Embryonic facial prominence (tissue), 1 donor: ENCODE measurements at regions not wholly inside any gene's neighbourhood (a gene's known extent, or its start where the extent isn't known, plus 50 kb on each side); places are given as distances from the start of the nearest gene placed in this dataset.
"Not testable (repeated sequence)": the region's sequence is repeated elsewhere in the genome, so short reads cannot be mapped to it uniquely, and the experiment has no call there.

Experiments used
- DNase-seq: peaks from one replicate; pipeline ENCODE4 v3.0.0-alpha.2; 2016; ENCODE audit errors: extremely low spot score

- DNase-seq: no peak
Observed at GRCh38 chr15:38733331-38733730, 168.7 kb upstream of the RASGRP1 start.

DNA sequence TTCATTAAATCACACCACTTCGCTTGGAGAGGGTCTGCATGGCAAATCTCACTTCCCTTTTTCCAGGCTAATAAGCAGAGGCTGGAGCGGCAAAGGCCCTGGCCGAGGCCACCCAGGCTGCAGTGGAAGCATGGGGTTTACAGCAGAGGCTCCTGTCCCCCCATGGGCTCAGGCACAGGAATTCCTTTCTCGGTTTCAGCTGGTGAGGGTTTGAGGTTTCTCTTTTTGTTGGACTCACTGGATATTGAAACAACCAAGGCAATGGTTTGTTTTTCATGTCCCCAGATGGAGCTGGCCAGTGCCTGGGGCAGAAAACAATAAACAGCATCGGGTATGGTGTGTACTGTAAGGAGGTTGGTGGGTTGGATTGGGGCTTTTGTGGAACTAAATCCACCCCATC is 175.6 kb upstream of the RASGRP1 start:
- DNase-seq: no peak

GRCh38 chr15:38743147-38743546 is 178.5 kb upstream of the RASGRP1 start:
- no peak for DNase-seq

- DNase-seq: no peak
Observed at GRCh38 chr15:38745126-38745525, 180.5 kb upstream of the RASGRP1 start.

DNA sequence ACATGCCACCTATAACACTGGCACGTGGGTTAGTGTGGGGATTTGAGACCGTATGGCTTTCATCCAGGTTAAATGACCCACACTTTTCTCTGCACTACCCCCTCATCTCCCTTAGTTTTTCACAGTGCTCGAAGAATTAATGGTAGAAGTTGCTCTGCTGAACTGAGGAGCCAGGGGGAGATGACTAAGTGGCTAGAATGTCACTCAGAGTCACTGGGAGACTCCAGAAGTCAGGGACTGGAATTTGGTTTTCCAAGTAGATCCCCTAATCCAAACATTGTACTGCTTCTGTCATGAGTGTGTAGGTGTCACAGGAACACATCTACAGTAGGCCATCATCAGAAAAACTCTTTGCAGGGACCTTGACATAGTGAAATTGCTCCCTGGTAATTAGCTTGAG is 181.0 kb upstream of the RASGRP1 start:
- no peak for DNase-seq

DNA sequence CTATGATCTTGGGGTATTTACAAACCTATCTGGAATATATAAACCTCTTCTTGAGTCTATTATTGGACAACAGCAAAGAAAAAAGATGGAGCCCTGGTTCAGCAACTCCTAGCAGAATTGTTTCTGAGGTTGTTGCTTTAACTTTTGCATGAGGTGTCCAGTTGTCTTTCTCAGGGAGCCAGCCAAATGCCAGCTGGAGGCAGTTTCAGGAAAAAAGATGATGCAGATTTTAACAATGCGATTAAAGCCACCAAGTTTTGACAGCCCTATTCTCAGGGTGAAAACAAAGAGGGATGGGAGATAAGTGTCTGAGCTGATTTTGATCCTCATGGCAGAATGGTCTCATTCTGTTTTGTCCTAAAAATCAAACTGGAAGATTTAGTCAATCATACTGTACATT is 181.6 kb upstream of the RASGRP1 start:
- DNase-seq: no peak

DNA sequence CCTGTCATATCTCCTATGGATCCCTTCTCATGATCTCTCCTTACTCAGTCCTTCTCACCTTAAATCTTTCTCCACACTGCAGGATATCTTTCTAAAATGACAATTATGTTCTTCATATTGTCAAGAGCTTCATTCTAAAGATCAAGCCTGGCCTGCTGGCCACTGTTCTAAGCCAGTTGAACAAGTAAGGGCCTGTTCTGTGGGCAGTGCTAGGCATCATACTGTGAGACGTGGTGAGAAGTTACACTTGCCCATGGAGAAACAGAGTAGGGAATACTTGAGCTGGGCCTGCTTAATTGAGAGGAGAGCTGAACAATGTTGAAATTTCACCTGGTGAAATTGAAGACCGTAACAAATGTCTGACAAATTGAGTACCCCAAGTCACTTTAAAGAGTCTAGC is 184.1 kb upstream of the RASGRP1 start:
- no peak for DNase-seq

DNA sequence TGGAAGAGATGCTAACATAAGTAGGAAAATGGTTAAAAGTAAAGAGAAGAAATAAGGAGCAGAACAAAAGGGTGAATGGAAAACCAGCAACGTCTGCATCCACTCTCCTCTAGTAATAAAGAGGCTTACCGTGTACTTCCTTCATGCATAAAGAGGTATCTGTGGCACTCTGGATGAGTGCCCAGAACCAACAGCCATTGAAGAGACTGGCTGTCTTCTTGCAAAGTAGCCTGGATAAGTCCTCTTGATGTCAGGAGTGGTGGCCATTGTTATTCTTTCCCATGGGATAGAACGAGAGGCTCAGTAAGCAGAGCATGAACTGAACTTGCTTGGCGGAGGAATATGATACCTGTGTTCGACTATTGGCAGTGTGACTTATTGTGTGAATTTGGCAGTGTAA is 186.2 kb upstream of the RASGRP1 start:
- no peak for DNase-seq

DNA sequence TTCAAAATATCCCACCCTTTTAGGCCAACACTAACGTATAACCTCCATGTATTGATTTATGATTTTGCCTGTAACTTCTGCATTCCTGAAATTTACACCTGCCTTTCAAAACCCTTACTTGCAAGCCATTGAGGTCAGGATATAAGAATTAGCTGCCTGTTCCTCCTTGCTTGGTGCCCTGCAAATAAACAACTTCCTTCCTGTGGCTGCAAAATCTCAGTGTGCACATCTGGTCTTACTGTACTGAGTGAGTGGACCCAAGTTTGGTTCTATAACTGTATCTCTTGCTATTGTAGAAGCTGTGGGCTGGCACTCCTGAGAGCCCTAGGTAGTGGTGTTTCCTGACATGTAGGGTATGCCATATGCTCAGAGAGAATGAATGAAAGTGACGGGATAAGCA is 191.1 kb upstream of the RASGRP1 start:
- no peak for DNase-seq

DNA sequence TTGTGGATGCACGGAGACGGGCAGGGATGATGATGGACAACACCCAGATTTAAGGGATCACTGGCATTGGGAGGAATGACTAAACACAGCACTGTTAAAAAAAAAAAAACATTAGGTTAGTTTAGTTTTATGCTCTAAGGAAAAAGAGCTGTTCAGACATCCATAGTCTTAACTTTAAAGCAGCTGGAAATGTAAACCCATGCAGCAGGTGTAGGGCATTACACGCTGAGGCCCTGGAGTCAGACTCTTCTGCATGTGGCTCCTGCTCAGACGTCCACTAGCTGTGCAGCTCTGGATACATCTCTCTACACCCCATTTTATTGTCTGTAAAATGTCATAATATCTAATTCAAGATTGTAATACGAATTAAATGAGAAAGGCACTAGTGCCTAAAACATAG is 191.8 kb upstream of the RASGRP1 start:
- DNase-seq: no peak

- peak; percentile 75 for DNase-seq
Observed at GRCh38 chr15:38758043-38758442, 193.4 kb upstream of the RASGRP1 start.

- no peak for DNase-seq
Observed at GRCh38 chr15:38761681-38762080, 197.1 kb upstream of the RASGRP1 start.

DNA sequence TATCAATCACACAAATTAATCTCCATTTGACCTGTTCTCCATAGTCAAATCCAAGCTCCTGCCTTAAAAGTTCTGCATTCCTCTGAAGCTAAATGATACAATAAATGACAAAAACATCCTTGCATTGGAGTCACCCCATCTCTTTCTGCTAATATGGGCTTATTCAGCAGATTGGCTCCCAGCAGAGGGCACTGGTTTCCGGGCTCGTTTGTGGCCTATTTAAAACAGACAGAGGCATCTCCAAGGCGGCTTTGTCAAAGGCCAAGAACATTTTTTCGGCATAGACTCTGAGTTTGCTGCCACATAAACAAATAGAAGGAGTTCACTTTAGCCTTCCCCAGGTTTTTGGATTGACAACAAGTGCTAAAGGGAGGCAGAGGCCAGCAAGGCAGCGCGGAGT is 204.4 kb upstream of the RASGRP1 start:
- no peak for DNase-seq

GRCh38 chr15:38769492-38769891 is 204.9 kb upstream of the RASGRP1 start:
- DNase-seq: no peak

- not testable (repeated sequence) for DNase-seq
Observed at GRCh38 chr15:38774076-38774475, 209.5 kb upstream of the RASGRP1 start.

DNA sequence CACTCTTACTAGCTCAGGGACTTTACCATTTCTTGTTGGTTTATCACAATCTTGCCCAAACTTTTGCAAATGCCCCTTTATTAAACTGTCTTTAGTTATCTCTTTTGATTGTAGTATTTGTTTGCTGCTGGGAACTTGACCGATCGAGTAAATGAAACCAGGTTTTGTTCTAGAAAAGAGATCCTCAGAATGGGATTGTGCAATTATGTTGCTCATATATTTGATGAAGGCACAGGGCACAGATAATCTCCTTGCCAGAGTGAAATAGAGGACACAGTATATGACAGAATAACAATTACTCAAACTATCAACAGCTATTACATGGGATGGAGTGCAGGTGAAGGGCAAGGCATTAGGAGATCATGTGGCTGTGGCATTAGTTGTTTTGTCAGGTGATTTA is 216.6 kb upstream of the RASGRP1 start:
- no peak for DNase-seq

- no peak for DNase-seq
Observed at GRCh38 chr15:38782156-38782555, 217.5 kb upstream of the RASGRP1 start.

DNA sequence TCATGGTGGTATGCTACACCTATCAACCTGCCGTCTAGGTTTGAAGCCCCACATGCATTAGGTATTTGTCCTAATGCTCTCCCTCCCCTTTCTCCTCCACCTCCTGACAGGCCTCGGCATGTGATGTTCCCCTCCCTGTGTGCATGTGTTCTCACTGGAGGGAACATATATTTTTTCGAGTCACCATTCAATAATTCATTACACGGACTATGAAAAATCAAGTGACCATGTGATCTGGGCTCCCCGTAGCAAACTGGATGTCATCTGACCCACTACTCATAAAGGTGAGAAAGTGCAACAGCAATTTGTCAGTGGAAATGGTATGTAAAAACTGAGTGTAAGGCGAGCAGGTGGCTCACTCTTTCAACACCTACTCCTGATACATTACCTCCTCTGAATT is 224.3 kb upstream of the RASGRP1 start:
- no peak for DNase-seq

DNA sequence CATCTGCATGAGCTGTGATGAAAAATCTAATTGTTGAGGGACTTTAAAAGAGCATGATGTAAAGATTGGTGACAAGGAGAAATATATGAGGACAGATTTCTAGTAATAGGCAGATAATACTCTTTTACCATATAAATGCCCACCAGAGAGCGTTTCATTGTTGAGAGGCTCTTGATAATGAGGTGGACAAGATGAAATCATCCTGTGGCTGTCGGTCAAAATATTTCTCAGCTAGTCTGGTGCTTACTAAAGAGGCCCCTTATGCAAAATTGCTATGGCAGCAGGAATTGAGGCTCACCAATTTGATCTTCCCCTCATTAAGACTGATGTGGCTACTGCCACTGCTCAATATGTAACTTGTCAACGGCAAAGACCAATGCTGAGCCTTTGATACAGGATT is 225.0 kb upstream of the RASGRP1 start:
- no peak for DNase-seq

DNA sequence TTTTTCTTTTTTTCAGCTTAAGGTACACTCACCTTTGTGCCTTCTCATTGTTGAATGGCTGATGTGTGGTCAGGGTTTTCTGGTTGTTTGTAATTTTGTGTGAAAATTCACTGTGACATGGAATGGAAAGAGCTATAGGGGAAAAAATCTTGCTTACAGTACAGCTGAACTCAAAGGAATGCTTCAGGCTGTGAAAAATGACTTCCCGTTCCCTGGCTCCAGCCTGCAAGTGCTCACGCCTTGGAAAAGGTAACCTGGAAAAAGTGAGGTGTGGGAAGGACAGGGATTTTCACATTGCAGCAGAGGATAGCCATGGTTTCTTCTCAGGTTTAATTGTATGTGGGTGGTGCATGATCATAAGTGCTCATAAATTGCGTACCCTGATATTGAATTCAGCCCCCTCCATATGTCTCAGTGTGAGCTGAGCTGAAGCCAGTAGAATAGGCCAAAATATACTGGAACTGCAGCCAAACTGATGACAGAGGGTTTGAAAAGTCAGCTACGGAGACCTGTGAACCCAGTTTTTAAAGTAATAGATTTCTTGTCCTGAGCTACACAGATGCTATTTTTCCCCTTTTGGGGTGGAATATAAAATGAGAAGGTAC is 228.7 kb upstream of the RASGRP1 start:
- no peak for DNase-seq

DNA sequence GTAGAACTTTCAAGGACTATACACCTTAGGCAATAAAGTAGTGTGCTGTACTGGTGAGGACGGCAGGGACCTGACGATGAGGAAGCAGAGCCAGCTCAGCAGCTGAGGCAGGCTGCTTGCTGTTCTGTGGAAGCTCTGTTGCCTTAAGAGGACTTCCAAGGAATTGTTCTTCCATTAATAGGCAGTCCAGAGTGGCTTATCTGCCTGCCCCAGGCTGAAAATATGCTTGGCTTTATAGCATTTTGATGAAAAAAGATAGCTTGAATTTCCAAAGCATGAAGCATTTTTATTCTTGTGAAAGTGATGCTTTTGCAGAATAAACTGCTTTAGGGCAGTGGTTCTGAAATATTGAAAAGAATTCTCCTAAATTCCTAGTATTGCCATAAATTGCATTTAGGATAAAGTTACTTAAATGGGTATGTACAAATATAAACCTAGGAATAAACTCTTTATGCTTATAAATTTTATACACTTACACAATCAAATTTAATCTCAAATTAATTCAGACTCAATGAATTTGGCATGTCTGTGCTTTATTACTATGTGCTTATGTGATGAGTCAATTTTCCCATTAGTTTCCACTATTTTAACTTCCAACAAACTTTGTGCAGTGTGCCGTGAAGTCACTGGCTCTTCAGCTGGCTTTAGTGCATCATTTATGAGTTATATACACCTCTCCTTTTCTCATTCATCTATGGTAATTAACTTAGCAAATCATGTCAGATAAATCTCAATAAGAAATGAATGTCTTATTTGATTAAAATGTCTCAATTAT is 231.0 kb upstream of the RASGRP1 start:
- no peak for DNase-seq

DNA sequence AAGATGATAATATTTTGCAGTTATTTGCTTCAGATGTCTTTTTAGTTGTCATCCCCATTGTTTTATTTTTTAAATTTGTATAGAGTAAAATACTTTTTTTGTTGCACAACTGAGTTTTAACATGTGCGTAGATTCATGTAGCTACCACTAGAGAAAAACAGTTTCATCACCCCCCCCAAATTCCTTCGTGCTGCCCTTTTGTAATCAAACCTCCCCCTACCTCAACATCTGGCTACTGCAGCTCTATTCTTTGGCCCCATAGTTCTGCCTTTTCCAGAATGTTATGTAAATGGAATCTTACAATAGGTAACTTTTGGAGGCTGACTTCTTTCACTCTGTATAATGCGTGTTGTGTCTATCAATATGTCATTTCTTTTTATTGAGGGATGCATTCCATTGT is 232.0 kb upstream of the RASGRP1 start:
- DNase-seq: no peak

GRCh38 chr15:38797506-38797905 is 232.9 kb upstream of the RASGRP1 start:
- not testable (repeated sequence) for DNase-seq

- not testable (repeated sequence) for DNase-seq
Observed at GRCh38 chr15:38799202-38799601, 234.6 kb upstream of the RASGRP1 start.
